ENCODE measurements at regions not wholly inside any gene's neighbourhood (a gene's known extent, or its start where the extent isn't known, plus 50 kb on each side); places are given as distances from the start of the nearest gene placed in this dataset.

- no peaks in the 10 kb centered on the region for H3K9me3 ChIP-seq
- no peak for ATAC-seq
- intact Hi-C loops (cut with DNase I) = no loop called here
- H3K27me3 ChIP-seq = peaks cover 0 to 2% (median 0%) of the 10 kb centered on the region in 7 donors
- H3K4me3 ChIP-seq = no peak overlapping the region
- no peaks in the 10 kb centered on the region for H3K36me3 ChIP-seq
- no peak overlapping the region for H3K27ac ChIP-seq
- TF ChIP-seq CTCF (IDR thresholded peaks at IDR 0.05) = no peak
- H3K4me1 ChIP-seq = no peaks in the 10 kb centered on the region
- 73 to 84% methylated on average over 1 of the region's 1 CpG for WGBS, 2 donors
- no peak for DNase-seq
Observed at GRCh38 chr5:8068078-8068477, 199.1 kb downstream of the MTRR start.

- intact Hi-C loops (cut with DNase I) = no loop called here
- no peak overlapping the region for H3K4me3 ChIP-seq
- DNase-seq (no peak), ATAC-seq (no peak)
- TF ChIP-seq CTCF (IDR thresholded peaks at IDR 0.05) = no peak
- H3K27me3 ChIP-seq = peaks cover 0 to 2% (median 0%) of the 10 kb centered on the region in 7 donors
- H3K27ac ChIP-seq = no peak overlapping the region
- no peaks in the 10 kb centered on the region for H3K4me1 ChIP-seq
- no peaks in the 10 kb centered on the region for H3K9me3 ChIP-seq
- no peaks in the 10 kb centered on the region for H3K36me3 ChIP-seq
- WGBS, 2 donors = 35 to 42% methylated on average over 3 of the region's 3 CpGs
Observed at GRCh38 chr5:8070138-8070537, 201.2 kb downstream of the MTRR start.

GRCh38 chr5:8079056-8079455, 210.1 kb downstream of the MTRR start:
- DNase-seq (no peak), ATAC-seq (no peak)
- Histone ChIP-seq H3K4me1 (no peaks in the 10 kb centered on the region), H3K4me3 (no peak overlapping the region), H3K9me3 (peaks cover 0 to 3% (median 0%) of the 10 kb centered on the region in 11 donors), H3K36me3 (no peaks in the 10 kb centered on the region), H3K27me3 (no peaks in the 10 kb centered on the region), H3K27ac (no peak overlapping the region)
- intact Hi-C loops (cut with DNase I) = no loop called here
- no peak for TF ChIP-seq CTCF (IDR thresholded peaks at IDR 0.05)
- 57 to 70% methylated on average over 4 of the region's 4 CpGs for WGBS, 2 donors

GRCh38 chr5:8081179-8081578, 212.2 kb downstream of the MTRR start:
- ATAC-seq = no peak
- Histone ChIP-seq H3K27me3 (no peaks in the 10 kb centered on the region), H3K27ac (no peak overlapping the region), H3K4me3 (no peak overlapping the region), H3K4me1 (no peaks in the 10 kb centered on the region), H3K36me3 (no peaks in the 10 kb centered on the region), H3K9me3 (peaks cover 0 to 3% (median 0%) of the 10 kb centered on the region in 11 donors)
- no peak for TF ChIP-seq CTCF (IDR thresholded peaks at IDR 0.05)
- no peak for DNase-seq
- WGBS, 2 donors = 53 to 62% methylated on average over 5 of the region's 5 CpGs
- intact Hi-C loops (cut with DNase I) = no loop called here

GRCh38 chr5:8093669-8094068, 224.7 kb downstream of the MTRR start:
- intact Hi-C loops (cut with DNase I) = no loop called here
- ATAC-seq (no peak), DNase-seq (no peak)
- no peaks in the 10 kb centered on the region for H3K36me3 ChIP-seq
- 90% methylated on average over 2 of the region's 2 CpGs for WGBS, 2 donors
- no peak overlapping the region for H3K27ac ChIP-seq
- peaks cover 0 to 5% (median 0%) of the 10 kb centered on the region in 11 donors for H3K9me3 ChIP-seq
- H3K4me3 ChIP-seq = no peak overlapping the region
- H3K4me1 ChIP-seq = no peaks in the 10 kb centered on the region
- H3K27me3 ChIP-seq = no peaks in the 10 kb centered on the region
- no peak for TF ChIP-seq CTCF (IDR thresholded peaks at IDR 0.05)

Data from heart right ventricle (tissue), 16 donors.